ENCODE measurements at regions not wholly inside any gene's neighbourhood (a gene's known extent, or its start where the extent isn't known, plus 50 kb on each side); places are given as distances from the start of the nearest gene placed in this dataset.

- DNase-seq: no peak
Measured at GRCh38 chr5:158434749-158435148, 575.8 kb upstream of the CLINT1 start.

GRCh38 chr5:158433634-158434033 is 574.7 kb upstream of the CLINT1 start:
- DNase-seq: no peak

- no peak for DNase-seq
Measured at GRCh38 chr5:158431369-158432029, 572.6 kb upstream of the CLINT1 start.

GRCh38 chr5:158430798-158431167 is 571.8 kb upstream of the CLINT1 start:
- DNase-seq: no peak

GRCh38 chr5:158430166-158430797 is 571.3 kb upstream of the CLINT1 start:
- DNase-seq: no peak

GRCh38 chr5:158429564-158429963 is 570.6 kb upstream of the CLINT1 start:
- peak; percentile 24 for DNase-seq

GRCh38 chr5:158423623-158424200 is 564.8 kb upstream of the CLINT1 start:
- no peak for DNase-seq

- DNase-seq: no peak
Measured at GRCh38 chr5:158422653-158423515, 563.9 kb upstream of the CLINT1 start.

GRCh38 chr5:158421319-158421718 is 562.4 kb upstream of the CLINT1 start:
- DNase-seq: no peak

- no peak for DNase-seq
Measured at GRCh38 chr5:158419186-158419585, 560.2 kb upstream of the CLINT1 start.

GRCh38 chr5:158414780-158415179 is 555.8 kb upstream of the CLINT1 start:
- peak; percentile 92 for DNase-seq

- DNase-seq: no peak
Measured at GRCh38 chr5:158414333-158414762, 555.4 kb upstream of the CLINT1 start.

GRCh38 chr5:158413122-158413680 is 554.3 kb upstream of the CLINT1 start:
- DNase-seq: no peak

- no peak for DNase-seq
Measured at GRCh38 chr5:158410976-158411375, 552.0 kb upstream of the CLINT1 start.

- DNase-seq: no peak
Measured at GRCh38 chr5:158409507-158409906, 550.6 kb upstream of the CLINT1 start.

- DNase-seq: no peak
Measured at GRCh38 chr5:158407824-158408195, 548.9 kb upstream of the CLINT1 start.

GRCh38 chr5:158406884-158407823 is 548.2 kb upstream of the CLINT1 start:
- DNase-seq: peak; percentile 49

GRCh38 chr5:158398360-158399201 is 539.6 kb upstream of the CLINT1 start:
- peak; percentile 23 for DNase-seq

GRCh38 chr5:158397278-158397677 is 538.3 kb upstream of the CLINT1 start:
- no peak for DNase-seq

- no peak for DNase-seq
Measured at GRCh38 chr5:158394102-158394501, 535.2 kb upstream of the CLINT1 start.

GRCh38 chr5:158393457-158393856 is 534.5 kb upstream of the CLINT1 start:
- no peak for DNase-seq

All from kidney glomerular epithelial cell (primary cell).